Stimulated activated CD4-positive, alpha-beta T cell treated with anti-CD3 and anti-CD28 coated beads, Interleukin-1b, Interleukin-23, amount 100 ng/mL, for 48 hours (primary cell): ENCODE measurements at regions not wholly inside any gene's neighbourhood (a gene's known extent, or its start where the extent isn't known, plus 50 kb on each side); places are given as distances from the start of the nearest gene placed in this dataset.
A peak's percentile ranks its signal among the peaks of the same experiment; 100 is the strongest.
"Not testable (repeated sequence)": the region's sequence is repeated elsewhere in the genome, so short reads cannot be mapped to it uniquely, and the experiment has no call there.

Experiments
- DNase-seq: peaks from one replicate; pipeline ENCODE4 v3.0.0-alpha.2; 2020

DNA sequence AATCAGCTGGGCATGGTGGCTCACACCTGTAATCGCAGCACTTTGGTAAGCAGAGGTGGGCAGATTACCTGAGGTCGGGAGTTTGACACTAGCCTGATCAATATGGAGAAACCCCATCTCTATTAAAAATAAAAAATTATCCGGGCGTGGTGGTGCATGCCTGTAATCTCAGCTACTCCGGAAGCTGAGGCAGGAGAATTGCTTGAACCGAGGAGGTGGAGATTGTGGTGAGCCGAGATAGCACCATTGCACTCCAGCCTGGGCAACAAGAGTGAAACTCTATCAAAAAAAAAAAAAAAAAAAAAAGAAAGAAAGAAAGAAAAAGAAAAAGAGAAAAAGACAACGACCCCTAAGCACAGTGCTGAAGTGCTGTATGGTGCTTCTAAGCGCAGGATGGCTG lies 280.6 kb upstream of the MAF start:
- DNase-seq = not testable (repeated sequence)

DNA sequence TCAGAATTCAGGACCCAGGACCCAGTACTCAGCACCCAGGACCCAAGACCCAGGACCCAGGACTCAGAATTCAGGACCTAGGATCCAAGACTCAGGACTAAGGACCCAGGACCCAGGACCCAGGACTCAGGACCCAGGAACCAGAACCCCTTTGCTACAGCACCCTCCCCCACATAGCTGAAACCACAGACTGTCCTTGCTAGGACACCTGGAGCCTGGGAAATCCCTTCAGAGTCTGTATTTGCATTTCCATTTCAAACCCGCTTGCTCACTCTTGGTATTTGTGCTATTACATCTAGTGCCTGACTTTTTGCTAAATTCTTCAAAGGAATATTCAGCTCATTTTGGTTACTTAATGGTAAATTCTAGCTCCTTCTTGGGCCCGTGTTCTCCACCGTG lies 275.8 kb upstream of the MAF start:
- no peak for DNase-seq

DNA sequence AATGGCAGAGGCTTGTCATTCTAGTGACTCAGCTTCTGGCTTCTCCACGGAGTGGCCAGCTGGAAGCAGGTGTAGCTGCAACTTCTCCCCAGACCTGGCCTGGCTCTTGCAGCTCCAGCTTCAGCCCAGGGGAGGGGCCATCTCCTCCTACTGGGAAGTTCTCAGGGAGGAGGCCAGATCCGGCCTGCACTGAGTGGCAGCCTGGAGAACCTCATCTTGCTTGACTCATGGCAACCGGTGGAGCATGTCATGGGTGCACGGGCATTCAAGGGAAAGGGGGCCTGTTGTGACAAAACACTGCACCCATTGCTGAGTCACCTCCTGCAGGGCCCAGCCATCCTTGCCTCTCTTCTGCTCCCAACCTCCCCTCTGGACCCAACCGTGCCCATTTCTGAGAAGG lies 273.9 kb upstream of the MAF start:
- DNase-seq = no peak

DNA sequence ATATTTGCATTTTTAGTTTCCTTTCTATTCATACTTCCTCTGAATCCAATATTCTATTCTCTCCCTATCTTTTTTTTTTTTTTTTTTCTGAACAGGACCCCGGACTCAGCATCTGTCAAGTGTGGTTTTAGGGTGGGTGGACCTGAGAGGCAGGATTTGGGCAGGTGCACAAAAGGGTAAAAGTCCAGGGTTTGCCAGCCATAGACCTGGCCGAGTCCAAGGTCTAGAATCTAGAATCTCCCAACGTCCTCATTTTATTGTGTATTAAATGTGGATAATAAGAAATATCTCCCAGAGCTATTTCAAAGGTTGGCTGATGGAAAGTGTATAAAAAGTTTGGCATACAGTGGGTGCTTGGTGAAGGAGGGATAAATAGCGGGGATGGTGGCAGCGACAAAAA lies 273.3 kb upstream of the MAF start:
- DNase-seq = no peak

DNA sequence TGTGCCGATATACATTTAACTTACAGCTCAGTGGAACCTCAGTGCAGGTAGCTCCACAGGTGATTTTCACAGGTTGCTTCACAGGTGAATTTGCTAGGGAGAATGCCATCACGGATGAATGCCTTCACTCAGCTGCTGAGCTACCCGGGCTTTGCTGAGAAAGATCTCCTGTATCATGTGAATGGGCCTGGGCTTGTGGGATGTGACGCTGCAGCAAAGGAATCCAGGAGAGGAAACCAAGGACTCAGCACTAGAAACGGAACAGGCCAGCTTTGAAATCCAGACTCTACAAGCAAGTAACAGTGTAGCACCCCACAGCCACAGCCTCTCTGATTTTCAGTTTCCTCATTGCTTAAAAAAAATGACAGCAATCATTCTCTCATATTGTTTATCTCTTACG lies 271.4 kb upstream of the MAF start:
- no peak for DNase-seq

DNA sequence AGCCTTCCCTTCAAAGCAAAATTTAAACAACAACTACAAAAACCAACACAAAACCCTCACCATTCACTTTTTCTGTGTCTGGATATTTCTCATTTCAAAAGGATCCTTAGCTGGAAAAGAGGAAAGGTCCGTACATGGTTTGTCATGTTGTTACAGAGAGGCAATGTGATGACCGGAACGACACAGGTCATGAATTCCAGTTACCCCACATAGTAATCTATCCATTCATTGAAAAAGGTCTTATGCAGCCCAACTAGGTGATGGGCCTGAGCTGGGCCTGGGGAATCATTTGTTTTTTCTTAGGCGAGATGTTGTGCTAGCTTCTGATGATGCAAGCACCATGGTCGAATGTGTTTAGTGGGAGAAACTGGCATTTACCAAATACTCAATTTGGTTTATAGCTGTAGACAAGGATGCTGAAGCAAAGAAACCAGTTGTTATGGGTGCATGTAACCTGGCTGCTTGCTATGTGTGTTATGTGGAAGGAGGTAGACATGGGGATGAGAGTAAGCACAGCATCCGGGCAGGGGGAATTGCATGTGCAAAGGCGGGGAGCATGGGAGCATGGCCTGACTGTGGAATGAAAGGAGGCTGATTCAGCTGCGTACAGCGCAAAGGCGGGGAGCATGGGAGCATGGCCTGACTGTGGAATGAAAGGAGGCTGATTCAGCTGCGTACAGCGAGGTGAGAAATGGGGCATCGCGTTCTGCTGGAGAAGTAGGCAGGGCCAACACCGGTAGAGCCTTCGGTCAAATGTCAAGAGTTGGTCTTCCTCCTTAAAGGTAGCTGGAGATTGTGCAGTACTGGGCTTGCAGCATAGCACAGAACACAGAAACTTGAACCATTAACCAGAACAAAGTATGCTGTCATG lies 269.7 kb upstream of the MAF start:
- no peak for DNase-seq

DNA sequence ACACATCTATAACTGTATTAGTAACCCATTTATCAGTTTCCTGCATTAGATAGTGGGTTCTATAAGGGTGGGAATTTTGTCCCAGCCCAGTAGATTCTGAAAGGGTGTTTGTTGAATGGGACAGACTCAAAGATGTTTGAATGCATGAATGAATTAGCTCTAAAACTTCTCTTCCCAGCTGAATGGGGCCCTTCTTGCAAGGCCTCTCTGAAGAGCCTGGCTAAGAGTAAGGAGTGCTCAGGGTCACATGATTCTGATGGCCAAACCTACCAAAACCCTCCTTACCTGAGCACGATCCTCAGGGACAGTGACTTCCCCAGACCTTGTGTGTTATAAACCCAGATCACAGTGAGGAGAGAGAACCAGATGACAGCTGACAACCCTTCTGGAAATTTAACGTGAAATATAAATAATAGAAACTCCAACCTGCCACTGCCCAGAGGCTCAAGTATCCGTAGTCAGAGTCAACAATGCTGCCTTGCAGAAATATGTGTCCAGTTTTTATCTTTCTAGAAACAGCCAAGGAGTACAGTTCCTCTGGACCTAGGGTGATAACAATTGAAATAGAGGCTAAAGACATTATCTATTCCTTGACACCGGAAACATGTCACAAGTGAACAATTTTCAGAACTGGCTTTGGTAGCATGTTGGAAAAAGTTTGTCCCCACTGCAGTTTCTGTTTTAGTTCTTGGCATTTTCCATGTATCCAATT lies 268.9 kb upstream of the MAF start:
- DNase-seq = no peak

DNA sequence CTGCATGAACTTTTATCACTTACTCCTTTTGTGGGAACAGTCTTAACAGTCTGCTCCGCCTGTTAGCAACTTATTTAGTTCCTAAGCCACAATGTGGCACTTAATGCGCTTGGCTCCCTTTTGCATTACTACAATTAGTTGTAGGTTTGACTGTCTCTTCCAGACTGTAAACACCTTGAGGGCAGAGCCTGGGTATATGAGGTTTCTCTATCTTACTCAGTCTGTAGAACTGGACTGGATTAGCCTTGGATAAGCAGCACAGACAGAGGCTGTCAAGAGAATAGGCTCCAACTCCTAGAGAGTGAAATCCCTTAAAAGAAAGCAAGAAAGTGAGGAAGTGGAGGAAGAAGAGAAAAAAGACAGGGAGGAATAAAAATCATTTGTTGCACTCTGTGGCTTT lies 268.3 kb upstream of the MAF start:
- DNase-seq = no peak

DNA sequence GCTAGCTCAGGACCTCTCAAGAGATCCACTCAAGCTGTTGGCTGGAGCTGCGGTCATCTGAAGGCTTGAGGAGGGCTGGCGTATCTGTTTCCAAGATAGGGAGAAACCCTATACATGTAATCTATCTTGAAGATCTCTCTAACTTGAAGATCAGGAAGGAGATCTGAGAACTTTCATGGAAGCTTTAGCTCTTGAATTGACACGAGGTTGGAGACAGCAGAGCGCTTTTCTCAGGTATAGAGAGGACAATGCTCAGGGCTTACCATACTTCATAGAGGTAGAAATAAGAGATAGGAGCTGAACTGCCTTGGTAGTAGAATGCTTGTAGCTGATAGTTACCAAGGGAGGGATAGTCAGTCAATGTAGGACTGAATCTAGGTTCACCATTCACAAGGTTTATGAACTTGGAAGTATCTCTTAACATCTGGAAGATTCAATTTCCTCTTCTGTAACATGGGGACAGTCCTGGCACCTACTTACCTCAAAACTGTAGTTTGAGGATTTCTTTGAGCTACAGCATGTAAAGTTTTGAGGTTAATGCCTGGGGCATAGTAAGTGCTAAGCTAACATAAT lies 267.0 kb upstream of the MAF start:
- DNase-seq = no peak

DNA sequence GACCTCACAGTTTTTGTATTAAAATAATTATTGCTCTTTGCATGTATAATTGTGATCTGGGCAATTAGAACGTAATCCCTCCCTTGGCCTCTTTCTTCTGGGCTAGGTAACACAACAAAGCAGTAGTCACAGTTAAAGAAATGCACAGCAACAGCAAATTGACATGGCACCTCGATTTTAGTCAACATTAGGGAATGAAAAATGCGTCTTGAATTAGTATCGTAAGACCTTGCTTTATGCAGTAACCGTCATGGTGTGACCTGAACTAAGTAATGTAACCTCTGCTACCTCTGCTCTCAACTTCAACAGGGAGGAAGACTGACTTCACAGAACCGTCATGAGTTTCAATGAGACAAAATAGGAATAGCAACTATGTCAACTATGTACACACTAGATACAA lies 265.4 kb upstream of the MAF start:
- DNase-seq = no peak

DNA sequence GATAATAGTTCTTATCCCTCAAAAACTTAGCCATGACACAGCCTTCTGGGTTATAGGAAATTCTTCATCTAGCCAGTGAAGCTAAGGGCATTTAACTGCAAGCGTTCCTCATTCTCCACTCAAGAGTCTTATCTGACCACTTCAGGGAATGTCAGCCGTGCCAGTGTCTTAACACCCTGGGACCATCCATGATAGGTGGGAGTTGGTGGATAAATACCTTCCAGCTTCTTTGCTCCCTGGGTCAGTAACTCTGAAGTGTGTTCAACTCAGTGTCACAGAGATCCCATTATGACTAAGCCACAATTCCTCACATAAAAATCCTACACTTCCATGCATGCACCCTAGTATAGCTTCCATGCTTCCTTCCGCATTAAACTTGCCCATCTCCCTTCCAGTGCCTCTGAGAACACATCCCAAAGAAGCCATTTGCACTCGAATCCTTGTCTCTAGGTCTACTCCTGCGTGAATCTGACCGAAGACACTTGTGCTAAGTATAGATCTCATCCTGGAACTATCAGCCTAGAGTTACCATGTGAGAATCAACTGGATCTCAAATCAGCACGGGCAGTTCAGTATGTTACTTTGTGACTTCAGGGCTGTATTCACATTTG lies 264.3 kb upstream of the MAF start:
- no peak for DNase-seq

DNA sequence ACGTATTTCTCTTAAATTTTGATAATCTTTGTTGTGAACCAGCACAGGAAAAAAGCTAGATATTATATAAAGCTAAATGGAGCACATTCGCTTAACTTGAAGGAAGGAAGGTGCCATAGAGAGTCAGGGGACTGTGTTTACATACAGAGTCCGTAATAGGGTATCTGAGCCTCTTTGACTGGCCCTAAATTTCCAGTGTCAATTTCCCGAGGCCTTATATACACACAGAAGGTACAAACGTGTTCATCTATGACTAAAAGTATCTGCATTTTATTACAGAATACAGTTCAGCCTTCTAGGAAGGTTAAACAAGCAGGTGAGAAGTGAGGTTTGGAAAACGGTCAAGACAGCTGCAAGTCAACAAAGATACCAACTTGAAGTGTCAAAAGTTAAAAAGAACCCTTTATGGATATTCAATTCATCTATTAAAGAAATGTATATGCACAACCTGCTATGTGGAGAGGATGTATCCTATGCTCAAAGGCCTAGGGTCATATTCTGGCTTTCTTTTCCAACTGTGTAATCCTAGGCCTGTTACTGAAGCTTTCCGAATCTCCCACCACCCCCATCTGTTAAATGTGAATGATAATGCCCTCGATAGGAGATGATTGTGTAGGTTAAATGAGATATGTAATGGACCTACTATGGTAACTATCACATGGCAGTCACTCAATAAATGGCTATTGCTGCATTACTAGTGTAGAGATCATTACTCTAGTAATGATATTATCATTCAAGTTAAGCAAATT lies 263.7 kb upstream of the MAF start:
- no peak for DNase-seq

DNA sequence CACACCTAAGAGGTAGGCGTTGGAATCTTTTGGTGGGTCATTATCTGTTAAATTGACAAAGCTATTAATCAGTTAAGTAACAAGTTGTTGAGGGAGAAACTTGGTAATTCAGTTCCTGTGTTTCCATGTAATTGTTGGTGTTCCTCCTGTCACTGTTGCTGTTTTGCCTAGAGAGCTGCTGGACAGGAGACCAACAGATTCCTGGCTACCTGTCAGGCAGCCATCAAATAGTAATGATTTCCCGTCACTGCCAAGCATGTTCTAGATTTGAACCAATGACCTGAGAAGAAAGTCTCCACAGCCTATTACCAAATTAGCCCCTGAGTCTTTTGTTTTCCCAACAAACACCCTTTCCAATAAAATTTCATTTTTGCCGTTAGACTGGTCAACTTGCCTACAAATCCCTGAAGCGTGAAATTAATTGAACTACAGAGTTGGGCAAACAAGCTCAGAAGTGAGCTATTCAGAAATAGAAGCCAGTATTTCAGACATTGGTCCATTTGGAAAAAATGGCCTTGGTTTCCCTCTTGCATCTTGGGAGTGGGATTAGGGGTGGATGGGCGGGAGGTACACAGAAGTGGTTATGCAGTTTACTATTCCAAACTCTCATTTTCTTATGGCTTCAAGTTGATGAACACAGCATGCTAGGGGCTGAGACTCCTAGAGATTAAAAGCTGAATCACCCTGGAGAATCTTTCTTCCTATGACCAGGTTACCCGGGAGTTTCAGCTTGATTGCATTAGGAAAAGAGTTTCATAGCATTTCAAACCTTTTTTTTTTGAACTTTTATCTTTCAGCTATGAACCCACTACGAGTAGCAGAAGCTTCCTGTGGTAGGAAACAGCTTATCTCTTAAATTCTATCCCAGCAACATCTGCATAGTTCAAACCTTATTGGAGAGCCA lies 262.8 kb upstream of the MAF start:
- DNase-seq = no peak

DNA sequence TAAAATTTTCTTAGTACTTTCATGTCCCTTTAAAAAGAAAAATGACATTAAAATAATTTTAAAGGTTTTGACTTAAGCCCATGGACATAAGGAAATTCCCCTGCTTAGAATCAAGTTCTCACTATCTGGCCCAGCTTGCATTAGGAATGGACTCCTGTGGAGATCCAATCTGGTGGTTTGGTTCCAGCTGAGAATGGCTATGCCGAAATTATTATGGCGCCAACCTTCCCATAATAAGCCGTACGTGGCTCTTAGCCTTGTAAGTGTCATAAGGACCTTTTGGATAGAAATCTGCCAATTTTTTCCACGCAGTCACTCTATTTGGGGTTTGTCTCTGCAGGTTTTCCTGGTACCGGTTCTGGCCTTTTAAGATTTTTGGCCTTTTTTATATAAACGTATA lies 262.1 kb upstream of the MAF start:
- no peak for DNase-seq

DNA sequence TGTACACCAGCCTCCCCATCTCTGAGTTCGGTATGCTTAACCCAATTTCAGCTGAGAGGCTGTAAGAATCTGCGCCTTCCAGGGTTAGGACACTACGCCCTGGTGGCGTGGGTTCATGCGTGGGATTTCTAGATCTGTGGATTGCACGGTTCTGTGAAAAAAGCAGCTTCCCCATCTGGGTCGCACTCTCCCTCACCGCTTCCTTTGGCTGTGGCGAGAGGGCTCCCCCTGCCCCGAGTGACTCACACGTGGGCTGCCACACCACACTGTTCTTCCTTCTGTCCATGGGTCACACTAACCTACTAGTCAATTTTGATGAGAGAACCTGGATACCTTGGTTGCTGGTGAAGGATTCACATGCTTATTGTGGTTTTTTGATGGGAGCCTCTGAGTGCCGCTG lies 256.0 kb upstream of the MAF start:
- DNase-seq = no peak

DNA sequence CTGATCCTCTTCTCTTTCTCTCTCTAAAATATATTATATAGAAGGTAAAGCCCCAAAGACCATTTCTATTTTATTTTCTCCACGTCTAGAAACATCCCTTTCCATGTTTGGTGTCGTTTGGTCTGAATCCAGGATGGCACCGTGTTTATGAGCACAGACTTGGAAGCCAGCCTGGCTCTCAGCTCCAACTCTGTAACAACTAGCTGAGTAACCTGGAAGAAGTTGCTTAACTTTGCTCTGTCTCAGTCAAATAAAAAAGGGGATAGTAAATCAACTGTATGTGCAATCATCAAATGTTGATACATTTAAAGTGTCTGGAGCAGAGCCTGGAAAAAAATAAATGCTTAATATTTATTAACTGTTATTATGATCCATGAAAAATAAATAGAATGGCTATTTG lies 249.8 kb upstream of the MAF start:
- no peak for DNase-seq

DNA sequence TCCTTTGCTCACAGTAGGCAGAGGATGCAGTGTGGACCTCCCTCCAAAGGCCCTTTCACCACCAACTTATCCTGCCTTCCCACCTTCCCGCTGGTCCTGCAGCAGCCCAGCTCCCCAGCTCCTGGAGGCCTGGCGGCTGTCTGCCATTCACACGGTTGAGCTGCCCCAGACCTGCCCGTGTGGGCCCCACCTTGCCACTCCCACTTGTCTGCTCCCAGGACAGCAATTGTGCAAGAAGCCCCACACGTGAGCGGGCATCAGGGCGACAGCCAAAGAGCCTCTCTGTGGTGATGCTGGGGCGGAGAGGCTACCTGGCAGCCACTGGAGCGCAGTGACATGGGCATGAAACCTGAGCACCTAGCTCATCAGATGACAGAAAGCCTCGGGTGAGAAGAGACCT lies 248.6 kb upstream of the MAF start:
- no peak for DNase-seq

DNA sequence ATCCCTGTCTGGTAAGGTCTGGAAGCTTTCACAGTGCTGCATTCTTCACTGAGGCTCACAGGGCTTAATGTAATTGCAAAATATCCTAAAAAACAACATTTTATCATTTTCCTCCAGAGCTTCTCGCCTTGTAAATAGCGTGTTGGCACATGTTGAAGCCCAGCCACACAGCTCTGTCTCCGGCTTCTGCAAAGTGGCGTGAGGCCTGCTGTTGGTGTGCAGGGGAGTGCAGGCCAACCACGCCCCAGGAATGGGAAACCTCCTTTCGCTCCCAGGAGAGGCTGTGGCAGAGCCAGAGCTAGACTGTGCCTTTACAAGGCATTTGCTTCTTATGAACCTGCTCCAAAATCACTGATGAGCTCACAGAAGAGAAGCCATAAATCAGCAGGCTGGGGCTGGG lies 248.2 kb upstream of the MAF start:
- DNase-seq = no peak

DNA sequence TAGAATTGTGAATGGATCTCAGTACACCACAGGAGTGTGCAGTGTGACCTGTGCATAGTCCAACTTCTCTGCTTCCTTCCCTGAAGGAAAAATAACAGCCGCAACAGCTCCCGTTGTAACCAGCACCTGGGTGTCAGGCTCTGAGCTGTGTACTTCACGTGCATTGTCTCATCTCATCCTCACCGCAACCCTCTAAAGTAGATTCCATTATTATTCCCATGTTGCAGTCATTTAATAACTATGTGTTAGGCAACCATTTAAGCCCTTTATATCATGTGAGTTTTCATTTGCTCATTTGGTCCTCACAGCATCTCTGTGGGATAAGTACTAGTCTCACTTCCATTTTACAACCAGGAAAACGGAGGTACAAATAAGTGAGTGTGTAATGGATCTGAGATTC lies 247.0 kb upstream of the MAF start:
- DNase-seq = no peak

DNA sequence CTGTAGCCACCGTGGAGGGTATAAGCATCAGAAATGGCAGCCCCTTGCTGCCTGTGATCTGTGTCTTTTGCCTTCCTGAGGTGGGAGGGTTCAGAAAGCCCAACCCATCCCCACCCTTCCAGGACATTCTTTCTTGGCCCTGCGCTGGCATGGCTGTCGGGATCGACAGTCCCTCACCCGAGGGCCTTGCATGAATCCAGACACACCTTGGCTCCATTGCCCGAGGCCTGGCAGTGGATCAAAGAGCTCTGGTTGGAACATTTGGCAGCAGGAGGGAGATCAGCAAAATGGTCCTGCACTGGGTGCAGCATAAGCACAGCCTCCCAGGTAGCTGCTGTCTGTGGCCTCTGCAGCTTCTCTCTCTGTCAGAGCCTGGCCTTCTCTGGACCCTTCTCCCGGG lies 246.6 kb upstream of the MAF start:
- no peak for DNase-seq

DNA sequence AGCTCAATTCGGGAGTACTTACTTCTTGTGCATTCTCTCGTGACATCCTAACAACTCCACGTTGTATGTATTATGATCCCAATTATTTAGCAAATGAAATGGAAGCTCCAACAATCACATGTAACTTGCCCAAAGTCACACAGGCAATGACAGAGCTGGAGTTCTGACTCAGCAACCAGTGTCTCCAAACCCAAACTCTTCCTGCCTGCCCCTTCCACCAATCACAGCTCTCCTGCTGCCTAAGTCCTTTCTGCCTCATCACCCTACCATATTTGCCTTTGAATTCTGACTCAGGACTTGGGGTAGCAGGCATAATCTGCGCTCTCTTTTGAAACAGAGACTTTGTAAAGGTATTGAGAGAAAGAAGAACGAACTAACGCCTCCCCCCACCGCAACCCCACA lies 245.2 kb upstream of the MAF start:
- DNase-seq = peak; percentile 19
